Activated CD8-positive, alpha-beta memory T cell treated with anti-CD3 and anti-CD28 coated beads for 1 hour (primary cell): ENCODE measurements at regions not wholly inside any gene's neighbourhood (a gene's known extent, or its start where the extent isn't known, plus 50 kb on each side); places are given as distances from the start of the nearest gene placed in this dataset.

Experiments
- DNase-seq, 2 donors: peaks; one replicate each; pipeline ENCODE4 v3.0.0-alpha.2; 2020; ENCODE audit warnings: low read depth in 1 of 2; ENCODE audit errors: extremely low read depth in 1 of 2

- no peak for DNase-seq
Observed at GRCh38 chr10:130578532-130579289, 442.5 kb downstream of the GLRX3 start.

- DNase-seq = no peak
Observed at GRCh38 chr10:130579913-130580312, 443.7 kb downstream of the GLRX3 start.

- no peak for DNase-seq
Observed at GRCh38 chr10:130580975-130581374, 444.8 kb downstream of the GLRX3 start.

GRCh38 chr10:130587718-130588117 is 451.5 kb downstream of the GLRX3 start:
- DNase-seq = no peak

GRCh38 chr10:130606001-130606405 is 469.8 kb downstream of the GLRX3 start:
- DNase-seq = no peak

- no peak for DNase-seq
Observed at GRCh38 chr10:130607366-130607765, 471.2 kb downstream of the GLRX3 start.

- no peak for DNase-seq
Observed at GRCh38 chr10:130611239-130611638, 475.0 kb downstream of the GLRX3 start.

GRCh38 chr10:130615457-130615856 is 479.3 kb downstream of the GLRX3 start:
- DNase-seq = no peak

GRCh38 chr10:130617985-130618384 is 481.8 kb downstream of the GLRX3 start:
- DNase-seq = no peak

- no peak for DNase-seq
Observed at GRCh38 chr10:130618647-130619046, 482.5 kb downstream of the GLRX3 start.

GRCh38 chr10:130621231-130621775 is 485.1 kb downstream of the GLRX3 start:
- no peak for DNase-seq

- DNase-seq = no peak
Observed at GRCh38 chr10:130623680-130624267, 487.6 kb downstream of the GLRX3 start.

GRCh38 chr10:130627346-130628045 is 491.3 kb downstream of the GLRX3 start:
- no peak for DNase-seq

- DNase-seq = no peak
Observed at GRCh38 chr10:130630135-130630534, 493.9 kb downstream of the GLRX3 start.

GRCh38 chr10:130631142-130632096 is 495.2 kb downstream of the GLRX3 start:
- DNase-seq = no peak

- no peak for DNase-seq
Observed at GRCh38 chr10:130634816-130635215, 498.6 kb downstream of the GLRX3 start.

- no peak for DNase-seq
Observed at GRCh38 chr10:130635528-130635927, 499.3 kb downstream of the GLRX3 start.

GRCh38 chr10:130636313-130636930 is 500.2 kb downstream of the GLRX3 start:
- DNase-seq = no peak

- no peak for DNase-seq
Observed at GRCh38 chr10:130637089-130637676, 501.0 kb downstream of the GLRX3 start.

GRCh38 chr10:130638991-130639390 is 502.8 kb downstream of the GLRX3 start:
- no peak for DNase-seq
